Tibial nerve (tissue), 4 donors: ENCODE measurements at regions not wholly inside any gene's neighbourhood (a gene's known extent, or its start where the extent isn't known, plus 50 kb on each side); places are given as distances from the start of the nearest gene placed in this dataset.

Experiments
- CTCF ChIP-seq, 5 experiments: fragments of 200-600 bp in 3 of 5; fragments of 450-650 bp in 2 of 5; sonication (generic) in 3 of 5; IDR thresholded peaks; one replicate each; pipeline ENCODE4 v1.5.1; 2016 to 2019; ENCODE audit warnings: antibody characterized with exemption in 5 of 5, mild to moderate bottlenecking in 3 of 5, moderate library complexity in 2 of 5
- EP300 ChIP-seq, 2 donors: sonication (generic); formaldehyde crosslinking; IDR thresholded peaks; one replicate each; pipeline ENCODE4 v1.6.1; 2017; ENCODE audit warnings: antibody characterized with exemption in 2 of 2, mild to moderate bottlenecking in 1 of 2
- POLR2A ChIP-seq, 2 donors: fragments of 450-650 bp; IDR thresholded peaks; one replicate each; pipeline ENCODE4 v1.6.1; 2017; ENCODE audit warnings: antibody characterized with exemption in 2 of 2, mild to moderate bottlenecking in 2 of 2, moderate library complexity in 2 of 2

DNA sequence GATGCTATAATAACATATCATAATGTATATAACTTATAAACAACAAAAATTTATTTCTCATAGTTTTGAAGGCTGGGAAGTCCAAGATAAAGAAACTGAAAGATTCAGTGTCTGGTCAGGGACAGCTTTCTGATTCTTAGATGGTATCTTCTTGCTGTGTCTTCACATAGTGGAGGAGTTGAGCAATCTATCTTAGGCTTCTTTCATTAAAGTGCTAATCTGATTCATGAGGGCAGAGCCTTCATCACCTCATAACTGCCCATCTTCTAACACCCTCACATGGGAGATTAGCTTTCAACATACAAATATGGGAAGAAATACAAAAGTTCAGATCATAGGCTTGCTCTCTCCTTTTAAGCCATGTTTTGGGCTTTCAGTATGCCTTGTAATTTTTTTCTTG lies 774.8 kb upstream of the EPHA6 start:
- TF ChIP-seq EP300 (IDR thresholded peaks at IDR 0.05) (no peak), CTCF (IDR thresholded peaks at IDR 0.05) (no peak), POLR2A (IDR thresholded peaks at IDR 0.05) (no peak)
